Heart left ventricle (tissue), 16 donors: ENCODE measurements at regions not wholly inside any gene's neighbourhood (a gene's known extent, or its start where the extent isn't known, plus 50 kb on each side); places are given as distances from the start of the nearest gene placed in this dataset.

ENCODE experiments used
- ATAC-seq, 4 donors: fragments of 200-7000 bp; cut with Tn5 transposase; one replicate each; pipeline ENCODE4 v1.9.1; 2020 to 2022; ENCODE audit warnings: moderate library complexity in 4 of 4, mild to moderate bottlenecking in 3 of 4, moderate number of reproducible peaks in 1 of 4
- DNase-seq, 5 donors: peaks; one replicate each; pipeline ENCODE4 v3.0.0-alpha.2; 2020
- H3K27ac ChIP-seq, 12 donors: fragments of 200-600 bp; sonication (generic) in 4 of 12; one replicate each; pipeline versions ENCODE4 v1.5.0 to v1.8.0; 2016 to 2022; ENCODE audit warnings: mild to moderate bottlenecking in 2 of 12
- H3K27me3 ChIP-seq, 9 donors: fragments of 200-600 bp; sonication (generic) in 2 of 9; one replicate each; pipeline versions ENCODE4 v1.5.1 to v1.8.0; 2016 to 2022; ENCODE audit warnings: mild to moderate bottlenecking in 3 of 9
- H3K36me3 ChIP-seq, 9 donors: fragments of 200-600 bp; sonication (generic) in 2 of 9; one replicate each; pipeline versions ENCODE4 v1.5.0 to v1.8.0; 2018 to 2022; ENCODE audit warnings: mild to moderate bottlenecking in 2 of 9
- H3K4me1 ChIP-seq, 12 donors: fragments of 200-600 bp; sonication (generic) in 4 of 12; one replicate each; pipeline versions ENCODE4 v1.5.0 to v1.8.0; 2016 to 2022; ENCODE audit warnings: mild to moderate bottlenecking in 3 of 12
- H3K4me3 ChIP-seq, 12 donors: fragments of 200-600 bp; sonication (generic) in 4 of 12; one replicate each; pipeline versions ENCODE4 v1.5.0 to v1.8.0; 2017 to 2022; ENCODE audit warnings: mild to moderate bottlenecking in 9 of 12, moderate library complexity in 4 of 12
- H3K9me3 ChIP-seq, 12 donors: fragments of 200-600 bp; sonication (generic) in 4 of 12; one replicate each; pipeline versions ENCODE4 v1.5.0 to v1.8.0; 2016 to 2022; ENCODE audit warnings: mild to moderate bottlenecking in 1 of 12
- POLR2A ChIP-seq, 2 donors: fragments of 450-650 bp; IDR thresholded peaks; one replicate each; pipeline ENCODE4 v1.6.1; 2017; ENCODE audit warnings: antibody characterized with exemption in 2 of 2, mild to moderate bottlenecking in 2 of 2, moderate library complexity in 2 of 2
- WGBS, 4 donors: extraction: QIAGEN DNeasy Blood & Tissue Kit in 2 of 4; methylation state at CpG; one replicate each; pipeline versions ENCODE4 v1.1.5 to v1.1.7; 2013 to 2018; 5-methylcytosine and 5-hydroxymethylcytosine counted together
- intact Hi-C, 10 donors: fragments of 100-400 bp; cut with DNase I; formaldehyde crosslinking; loops; one replicate each; pipeline versions ENCODE4 v1.11.1 to v1.14.2; 2022
- TF ChIP-seq, protein P1 (sequence below), 12 donors: fragments of 200-600 bp; sonication (generic) in 4 of 12; IDR thresholded peaks; one replicate each; pipeline versions ENCODE4 v1.5.0 to v1.8.0; 2018 to 2022; ENCODE audit warnings: antibody characterized with exemption in 12 of 12, mild to moderate bottlenecking in 5 of 12
- donor health status: ischemic (EF 13 %, LVEDD 7.1; RV severe dilation, severe dysfunction).
- donor health status: healthy with polysubstance abuse.
- donor health status: DM: no; HTN: yes; CAD: no.
- donor health status: DM: no; HTN: no; CAD: no.
- donor health status: ischemic (EF 25% LVEDD 6.9; RV normal size, moderate dysfunction).
- donor health status: ischemic (EF 25% LVEDD 5.7; RV mildly dilated, moderate dysfunction).
- donor health status: healthy.
- donor health status: DM: yes; HTN: yes; CAD: no.
- donor health status: ischemic (EF 35%, LVEDD 5.7; RV mildly dilated, moderate dysfunction).
- donor health status: nonischemic (EF 11% LVEDD 7.7; RV severe dilation, severe dysfunction).
- donor health status: DM: yes; HTN: yes; CAD: no.
- donor health status: PGD.
- donor health status: ischemic (EF 29% LVEDD 5.4; RV normal size, mild dysfunction).
- donor health status: nonischemic (EF 23%, LVEDD 6.1; RV moderate dilation, normal function).

DNA sequence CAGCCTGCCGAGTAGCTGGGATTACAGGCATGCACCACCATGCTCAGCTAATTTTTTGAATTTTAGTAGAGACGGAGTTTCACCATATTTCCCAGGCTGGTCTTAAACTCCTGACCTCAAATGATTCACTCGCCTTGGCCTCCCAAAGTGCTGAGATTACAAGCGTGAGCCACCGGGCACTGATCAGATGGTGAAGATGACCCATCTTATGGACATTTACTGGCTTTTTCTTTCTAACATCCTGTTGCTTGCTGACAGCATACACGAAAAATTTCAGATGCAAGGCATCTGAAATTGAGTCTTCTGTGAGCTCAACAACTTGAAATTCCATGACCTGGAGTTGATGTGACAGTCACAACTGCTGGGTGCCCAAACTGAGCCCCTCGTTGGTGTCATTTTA lies 859.5 kb upstream of the CNTNAP5 start:
- 67 to 87% (median 83%) methylated on average over 7 of the region's 7 CpGs for WGBS, 4 donors

DNA sequence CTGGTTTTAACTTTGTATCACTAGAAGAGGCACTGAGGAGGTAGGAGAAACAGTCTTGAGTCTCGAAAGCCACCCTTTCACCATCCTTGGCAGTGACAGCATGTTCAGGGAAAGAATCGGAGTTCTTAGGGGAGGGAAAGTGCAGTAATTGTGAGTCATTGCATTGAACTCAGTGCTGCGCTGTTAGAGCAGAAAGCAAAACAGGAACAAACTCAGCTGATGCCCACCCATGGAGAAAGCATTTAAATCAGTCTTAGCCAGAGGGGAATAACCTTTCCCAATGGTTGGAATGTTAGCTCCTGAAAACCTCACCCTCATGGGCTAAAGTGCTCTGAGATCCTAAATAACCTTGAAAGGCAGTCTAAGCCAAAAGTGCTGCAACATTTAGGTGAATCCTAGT lies 845.6 kb upstream of the CNTNAP5 start:
- TF ChIP-seq, protein P1, sequence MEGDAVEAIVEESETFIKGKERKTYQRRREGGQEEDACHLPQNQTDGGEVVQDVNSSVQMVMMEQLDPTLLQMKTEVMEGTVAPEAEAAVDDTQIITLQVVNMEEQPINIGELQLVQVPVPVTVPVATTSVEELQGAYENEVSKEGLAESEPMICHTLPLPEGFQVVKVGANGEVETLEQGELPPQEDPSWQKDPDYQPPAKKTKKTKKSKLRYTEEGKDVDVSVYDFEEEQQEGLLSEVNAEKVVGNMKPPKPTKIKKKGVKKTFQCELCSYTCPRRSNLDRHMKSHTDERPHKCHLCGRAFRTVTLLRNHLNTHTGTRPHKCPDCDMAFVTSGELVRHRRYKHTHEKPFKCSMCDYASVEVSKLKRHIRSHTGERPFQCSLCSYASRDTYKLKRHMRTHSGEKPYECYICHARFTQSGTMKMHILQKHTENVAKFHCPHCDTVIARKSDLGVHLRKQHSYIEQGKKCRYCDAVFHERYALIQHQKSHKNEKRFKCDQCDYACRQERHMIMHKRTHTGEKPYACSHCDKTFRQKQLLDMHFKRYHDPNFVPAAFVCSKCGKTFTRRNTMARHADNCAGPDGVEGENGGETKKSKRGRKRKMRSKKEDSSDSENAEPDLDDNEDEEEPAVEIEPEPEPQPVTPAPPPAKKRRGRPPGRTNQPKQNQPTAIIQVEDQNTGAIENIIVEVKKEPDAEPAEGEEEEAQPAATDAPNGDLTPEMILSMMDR (IDR thresholded peaks at IDR 0.05) = no peak
- TF ChIP-seq POLR2A (IDR thresholded peaks at IDR 0.05) = no peak
- H3K27ac ChIP-seq = no peak overlapping the region
- 67 to 78% (median 71%) methylated on average over 3 of the region's 3 CpGs for WGBS, 4 donors
- H3K27me3 ChIP-seq = no peaks in the 10 kb centered on the region
- no peaks in the 10 kb centered on the region for H3K36me3 ChIP-seq
- intact Hi-C loops = no loop called here
- H3K9me3 ChIP-seq = peaks cover 0 to 26% (median 0%) of the 10 kb centered on the region in 12 donors
- no peaks in the 10 kb centered on the region for H3K4me1 ChIP-seq
- no peak overlapping the region for H3K4me3 ChIP-seq
- DNase-seq (no peak), ATAC-seq (no peak)

More for the DNA sequence above, 859.5 kb upstream of the CNTNAP5 start:
- Histone ChIP-seq H3K36me3 (no peaks in the 10 kb centered on the region), H3K27ac (no peak overlapping the region), H3K9me3 (peaks cover 0 to 8% (median 0%) of the 10 kb centered on the region in 12 donors), H3K4me3 (no peak overlapping the region), H3K4me1 (no peaks in the 10 kb centered on the region), H3K27me3 (no peaks in the 10 kb centered on the region)
- DNase-seq (no peak), ATAC-seq (no peak)
- no peak for TF ChIP-seq POLR2A (IDR thresholded peaks at IDR 0.05)
- TF ChIP-seq, protein P1 (IDR thresholded peaks at IDR 0.05) = no peak
- intact Hi-C loops = no loop called here

DNA sequence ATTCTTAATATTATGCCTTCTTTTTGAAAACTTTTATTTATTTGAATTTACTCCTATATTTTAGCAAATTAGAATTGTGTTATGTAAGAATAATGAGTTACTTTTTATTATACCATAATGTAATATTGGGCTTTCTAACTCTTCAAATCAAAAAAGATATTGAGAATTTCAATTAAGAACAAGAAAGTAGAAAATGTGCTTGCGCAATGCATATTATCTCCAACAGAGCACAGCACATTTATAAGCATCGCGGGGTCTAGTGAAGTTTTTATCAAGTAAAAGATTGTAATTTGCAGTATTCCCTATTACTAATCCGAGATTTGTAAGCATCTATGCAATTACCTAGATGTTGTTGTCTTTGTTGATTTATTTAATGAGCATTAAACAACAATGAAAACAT lies 829.1 kb upstream of the CNTNAP5 start:
- 82 to 88% (median 88%) methylated on average over 4 of the region's 4 CpGs for WGBS, 4 donors

DNA sequence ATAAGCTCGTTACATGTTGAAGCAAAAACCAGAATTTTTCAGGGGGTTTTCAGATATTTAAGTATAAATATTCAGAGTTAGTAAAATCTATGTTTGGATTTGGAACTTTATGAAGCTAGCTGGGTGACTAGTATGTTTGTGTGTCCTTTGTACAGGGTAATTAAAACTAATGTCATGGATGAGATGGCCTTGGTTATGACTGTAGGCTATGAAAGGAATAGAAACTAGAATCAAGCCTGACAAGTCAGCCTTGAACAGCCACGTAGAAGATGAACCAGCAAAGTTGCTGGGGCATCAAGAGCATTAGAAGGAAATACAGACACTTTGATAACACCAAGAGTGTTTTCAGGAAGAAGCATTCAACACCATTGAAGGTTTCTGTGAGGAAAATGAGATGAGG lies 825.1 kb upstream of the CNTNAP5 start:
- Histone ChIP-seq H3K9me3 (peaks cover 0 to 20% (median 0%) of the 10 kb centered on the region in 12 donors), H3K27me3 (no peaks in the 10 kb centered on the region), H3K27ac (no peak overlapping the region), H3K4me3 (no peak overlapping the region), H3K36me3 (no peaks in the 10 kb centered on the region), H3K4me1 (no peaks in the 10 kb centered on the region)
- intact Hi-C loops = no loop called here
- ATAC-seq (no peak), DNase-seq (no peak)
- TF ChIP-seq, protein P1 (IDR thresholded peaks at IDR 0.05) = no peak
- no peak for TF ChIP-seq POLR2A (IDR thresholded peaks at IDR 0.05)
- 64 to 75% (median 69%) methylated on average over 2 of the region's 2 CpGs for WGBS, 4 donors

More for the DNA sequence above, 829.1 kb upstream of the CNTNAP5 start:
- DNase-seq (no peak), ATAC-seq (no peak)
- Histone ChIP-seq H3K27ac (no peak overlapping the region), H3K9me3 (peaks cover 0 to 13% (median 0%) of the 10 kb centered on the region in 12 donors), H3K4me3 (no peak overlapping the region), H3K36me3 (no peaks in the 10 kb centered on the region), H3K27me3 (no peaks in the 10 kb centered on the region), H3K4me1 (no peaks in the 10 kb centered on the region)
- TF ChIP-seq POLR2A (IDR thresholded peaks at IDR 0.05) = no peak
- TF ChIP-seq, protein P1 (IDR thresholded peaks at IDR 0.05) = no peak
- intact Hi-C loops = no loop called here
